ENCODE measurements at regions not wholly inside any gene's neighbourhood (a gene's known extent, or its start where the extent isn't known, plus 50 kb on each side); places are given as distances from the start of the nearest gene placed in this dataset.

DNA sequence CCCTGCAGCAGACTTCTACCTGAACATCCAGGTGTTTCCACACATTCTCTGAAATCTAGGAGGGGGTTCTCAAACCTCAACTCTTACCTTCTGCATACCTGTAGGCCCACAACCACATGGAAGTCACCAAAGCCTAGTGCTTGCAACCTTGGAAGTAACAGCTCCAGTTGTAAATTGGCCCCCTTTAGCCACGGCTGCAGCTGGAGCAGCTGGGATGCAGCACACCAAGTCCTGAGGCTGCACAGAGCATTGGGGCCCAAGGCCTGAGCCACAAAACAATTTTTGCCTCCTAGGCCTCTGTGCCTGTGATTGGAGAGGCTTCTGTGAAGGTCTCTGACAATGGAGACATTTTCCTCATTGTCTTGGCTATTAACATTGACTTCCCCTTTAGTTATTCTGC is 772.4 kb upstream of the INTU start:
- TF ChIP-seq, protein P1, sequence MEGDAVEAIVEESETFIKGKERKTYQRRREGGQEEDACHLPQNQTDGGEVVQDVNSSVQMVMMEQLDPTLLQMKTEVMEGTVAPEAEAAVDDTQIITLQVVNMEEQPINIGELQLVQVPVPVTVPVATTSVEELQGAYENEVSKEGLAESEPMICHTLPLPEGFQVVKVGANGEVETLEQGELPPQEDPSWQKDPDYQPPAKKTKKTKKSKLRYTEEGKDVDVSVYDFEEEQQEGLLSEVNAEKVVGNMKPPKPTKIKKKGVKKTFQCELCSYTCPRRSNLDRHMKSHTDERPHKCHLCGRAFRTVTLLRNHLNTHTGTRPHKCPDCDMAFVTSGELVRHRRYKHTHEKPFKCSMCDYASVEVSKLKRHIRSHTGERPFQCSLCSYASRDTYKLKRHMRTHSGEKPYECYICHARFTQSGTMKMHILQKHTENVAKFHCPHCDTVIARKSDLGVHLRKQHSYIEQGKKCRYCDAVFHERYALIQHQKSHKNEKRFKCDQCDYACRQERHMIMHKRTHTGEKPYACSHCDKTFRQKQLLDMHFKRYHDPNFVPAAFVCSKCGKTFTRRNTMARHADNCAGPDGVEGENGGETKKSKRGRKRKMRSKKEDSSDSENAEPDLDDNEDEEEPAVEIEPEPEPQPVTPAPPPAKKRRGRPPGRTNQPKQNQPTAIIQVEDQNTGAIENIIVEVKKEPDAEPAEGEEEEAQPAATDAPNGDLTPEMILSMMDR (IDR thresholded peaks at IDR 0.05): no peak
- TF ChIP-seq POLR2AphosphoS5 (IDR thresholded peaks at IDR 0.05) (no peak), POLR2A (IDR thresholded peaks at IDR 0.05) (no peak)
